ENCODE measurements at regions not wholly inside any gene's neighbourhood (a gene's known extent, or its start where the extent isn't known, plus 50 kb on each side); places are given as distances from the start of the nearest gene placed in this dataset.

GRCh38 chr11:15828215-15828853, 528.0 kb downstream of the SOX6 start:
- no peaks in the 10 kb centered on the region; the same call in 1 of the 2 replicates for H4K20me1 ChIP-seq (replicated peaks; ENCODE audit: control insufficient read depth, insufficient read depth, low read length)
- no peak overlapping the region for H3K9ac ChIP-seq (ENCODE audit: insufficient read depth in 1 of 2, low read depth in 2 of 2, low read length in 2 of 2)
- in situ Hi-C loops (cut with MboI) (loop anchor here (25.0 kb wide), 1 partner anchor 784 kb away; no protein-coding TSS in a partner anchor), intact Hi-C loops (cut with micrococcal nuclease) (loop anchor here (2.0 kb wide), 1 partner anchor 94 kb away; no protein-coding TSS in a partner anchor)
- H3K27ac ChIP-seq (ENCODE audit: extremely low read depth, low read depth, low read length): no peak overlapping the region
- H3K9me1 ChIP-seq (ENCODE audit: control insufficient read depth, insufficient read depth, low read length): no peaks in the 10 kb centered on the region
- H3K4me1 ChIP-seq (replicated peaks in 1 of 2; ENCODE audit: control insufficient read depth in 2 of 2, insufficient read depth in 2 of 2, low read length in 2 of 2): no peaks in the 10 kb centered on the region
- no peaks in the 10 kb centered on the region for H3K79me2 ChIP-seq (ENCODE audit: control insufficient read depth, insufficient read depth, low read length)
- 9% methylated on average over 9 of the region's 9 CpGs for WGBS (ENCODE audit: insufficient coverage, low coverage, missing lambda C conversion rate)
- no TSS peak for BruUV-seq (replicated peaks)
- 0 out of 2 replicates have a peak overlapping the region, but pooled peaks have one; percentile 27 for H2AFZ ChIP-seq (ENCODE audit: low read depth, low read length)
- H3K4me2 ChIP-seq (ENCODE audit: insufficient read depth, low read length): no peak overlapping the region
- H3K27me3 ChIP-seq (ENCODE audit: control insufficient read depth in 2 of 2, insufficient read depth in 2 of 2, low read length in 2 of 2): peaks cover 4 to 7% of the 10 kb centered on the region in 2 experiments; a peak in 2 of 5 replicates
- ATAC-seq (no peak), DNase-seq (ENCODE audit: extremely low read depth in 1 of 4, low spot score in 3 of 4) (no peak), FAIRE-seq (no peak)
- H3K9me3 ChIP-seq (replicated peaks; ENCODE audit: control insufficient read depth, insufficient read depth, low read depth, low read length): no peaks in the 10 kb centered on the region
- H3K36me3 ChIP-seq (ENCODE audit: control insufficient read depth, insufficient read depth, low read length): no peaks in the 10 kb centered on the region
- H3K4me3 ChIP-seq: no peak overlapping the region
- ChIA-PET POLR2A (interaction anchor here (0.6 kb wide), 1 partner anchor 506 kb away, joined by 5 read pairs; no protein-coding TSS in a partner anchor), CTCF (ENCODE audit: low intra/inter-chr PET ratio) (no interaction called here)
- no peak for TF ChIP-seq SAFB (IDR thresholded peaks at IDR 0.05; ENCODE audit: borderline replicate concordance, low read depth, low read length)
- TF ChIP-seq ZNF3 (CRISPR knock-in tag; IDR thresholded peaks at IDR 0.05): no peak
- TF ChIP-seq ATF7 (IDR thresholded peaks at IDR 0.05): no peak
- TF ChIP-seq ZNF165 (CRISPR knock-in tag; IDR thresholded peaks at IDR 0.05; ENCODE audit: borderline replicate concordance): no peak
- no peak for TF ChIP-seq TFAM (CRISPR knock-in tag; conservative IDR thresholded peaks at IDR 0.05)
- TF ChIP-seq MBD1 (CRISPR knock-in tag; IDR thresholded peaks at IDR 0.05): no peak
- TF ChIP-seq WHSC1 (IDR thresholded peaks at IDR 0.05; ENCODE audit: low read length): no peak
- no peak for TF ChIP-seq ZC3H4 (CRISPR knock-in tag; IDR thresholded peaks at IDR 0.05; ENCODE audit: borderline replicate concordance)
- TF ChIP-seq TSC22D4 (tag; IDR thresholded peaks at IDR 0.05): no peak
- TF ChIP-seq HIVEP1 (CRISPR knock-in tag; IDR thresholded peaks at IDR 0.05): no peak
- TF ChIP-seq ZKSCAN1 (IDR thresholded peaks at IDR 0.05; ENCODE audit: low read depth, low read length): no peak
